Neuronal stem cell (in vitro differentiated cells): ENCODE measurements at regions not wholly inside any gene's neighbourhood (a gene's known extent, or its start where the extent isn't known, plus 50 kb on each side); places are given as distances from the start of the nearest gene placed in this dataset.
"Not testable (repeated sequence)": the region's sequence is repeated elsewhere in the genome, so short reads cannot be mapped to it uniquely, and the experiment has no call there.

ENCODE experiments used
- DNase-seq: peaks from one replicate; pipeline ENCODE4 v3.0.0-alpha.2; 2013; ENCODE audit warnings: low spot score
- H2AFZ ChIP-seq: one replicate; pipeline ENCODE4 v1.6.1; 2013; ENCODE audit warnings: mild to moderate bottlenecking, low read length, inconsistent platforms
- H2AK5ac ChIP-seq: 2 replicates; pipeline ENCODE4 v1.6.1; 2013; ENCODE audit warnings: low read depth, mild to moderate bottlenecking, inconsistent platforms, low read length, moderate library complexity, mixed read lengths
- H2BK120ac ChIP-seq: 2 replicates; pipeline ENCODE4 v1.6.1; 2013; ENCODE audit warnings: low read depth, mild to moderate bottlenecking, inconsistent platforms, low read length, moderate library complexity, mixed read lengths
- H2BK12ac ChIP-seq: one replicate; pipeline ENCODE4 v1.6.1; 2013; ENCODE audit warnings: low read length, inconsistent platforms
- H2BK15ac ChIP-seq: 2 replicates; pipeline ENCODE4 v1.6.1; 2013; ENCODE audit warnings: mild to moderate bottlenecking, low read length, inconsistent platforms, mixed read lengths
- H2BK5ac ChIP-seq: one replicate; pipeline ENCODE4 v1.6.1; 2013; ENCODE audit warnings: inconsistent platforms, mild to moderate bottlenecking, low read length, moderate library complexity
- H3K14ac ChIP-seq: one replicate; pipeline ENCODE4 v1.6.1; 2013; ENCODE audit warnings: low read length, inconsistent platforms
- H3K18ac ChIP-seq: 2 replicates; pipeline ENCODE4 v1.6.1; 2013; ENCODE audit warnings: low read length, inconsistent platforms
- H3K23ac ChIP-seq: 2 replicates; pipeline ENCODE4 v1.6.1; 2013; ENCODE audit warnings: low read depth, mild to moderate bottlenecking, mixed read lengths, low read length, inconsistent platforms; ENCODE audit not compliant: poor library complexity
- H3K27ac ChIP-seq: replicated peaks from 3 replicates; pipeline ENCODE4 v1.5.1; 2013; ENCODE audit warnings: low read length, inconsistent platforms
- H3K27me3 ChIP-seq, 3 experiments: 2 replicates each; pipeline ENCODE4 v1.6.1; 2013; ENCODE audit warnings: low read length in 3 of 3, mild to moderate bottlenecking in 2 of 3, inconsistent platforms in 1 of 3, low read depth in 1 of 3, mixed read lengths in 1 of 3, moderate library complexity in 1 of 3; ENCODE audit not compliant: control insufficient read depth in 3 of 3, insufficient read depth in 3 of 3
- H3K36me3 ChIP-seq, 2 donors: replicated peaks in 1 of 2; 2 replicates each; pipeline ENCODE4 v1.6.1; 2013; ENCODE audit warnings: low read length in 2 of 2; ENCODE audit not compliant: control insufficient read depth in 2 of 2, insufficient read depth in 2 of 2
- H3K4ac ChIP-seq: 2 replicates; pipeline ENCODE4 v1.6.1; 2013; ENCODE audit warnings: inconsistent platforms, mild to moderate bottlenecking, low read length, moderate library complexity
- H3K4me1 ChIP-seq, 2 donors: 1 replicate in 1 of 2; 2 replicates in 1 of 2; pipeline ENCODE4 v1.6.1; 2013; ENCODE audit warnings: low read length in 2 of 2, low read depth in 1 of 2; ENCODE audit not compliant: control insufficient read depth in 2 of 2, insufficient read depth in 1 of 2
- H3K4me2 ChIP-seq: one replicate; pipeline ENCODE4 v1.6.1; 2013; ENCODE audit warnings: mild to moderate bottlenecking, low read length, inconsistent platforms; ENCODE audit not compliant: insufficient read depth, poor library complexity, severe bottlenecking
- H3K4me3 ChIP-seq, 2 donors: 2 replicates each; pipeline ENCODE4 v1.5.1; 2013; ENCODE audit warnings: low read length in 2 of 2, mild to moderate bottlenecking in 2 of 2, inconsistent platforms in 1 of 2, moderate library complexity in 1 of 2
- H3K79me1 ChIP-seq: one replicate; pipeline ENCODE4 v1.6.1; 2013; ENCODE audit warnings: low read depth, mild to moderate bottlenecking, inconsistent platforms, low read length, moderate library complexity
- H3K9ac ChIP-seq: one replicate; pipeline ENCODE4 v1.6.1; 2013; ENCODE audit warnings: mild to moderate bottlenecking, low read depth, low read length, inconsistent platforms; ENCODE audit not compliant: poor library complexity
- H3K9me3 ChIP-seq, 2 donors: replicated peaks in 1 of 2; 2 replicates each; pipeline versions ENCODE3 to v1.6.1; 2013; ENCODE audit warnings: low read length in 2 of 2, mild to moderate bottlenecking in 2 of 2, inconsistent platforms in 1 of 2, low read depth in 1 of 2, mixed read lengths in 1 of 2, moderate library complexity in 1 of 2; ENCODE audit not compliant: control insufficient read depth in 2 of 2, insufficient read depth in 1 of 2
- H4K8ac ChIP-seq: one replicate; pipeline ENCODE4 v1.6.1; 2013; ENCODE audit warnings: low read depth, mild to moderate bottlenecking, inconsistent platforms, low read length, moderate library complexity
- H4K91ac ChIP-seq: one replicate; pipeline ENCODE4 v1.6.1; 2013; ENCODE audit warnings: low read length, low read depth, mild to moderate bottlenecking, inconsistent platforms; ENCODE audit not compliant: poor library complexity
- WGBS, 2 donors: extraction: QIAGEN DNeasy Blood & Tissue Kit; methylation state at CpG; one replicate each; pipeline ENCODE4 v1.1.7; 2013; ENCODE audit warnings: missing lambda C conversion rate in 2 of 2, mixed read lengths in 1 of 2; ENCODE audit not compliant: insufficient read length in 2 of 2, insufficient replicate concordance in 1 of 2; ENCODE audit errors: extremely low coverage in 2 of 2; 5-methylcytosine and 5-hydroxymethylcytosine counted together

GRCh38 chr1:102796429-102796828 is 311.9 kb downstream of the COL11A1 start:
- Histone ChIP-seq H3K79me1 (no peaks in the 10 kb centered on the region), H3K27me3 (no peaks in the 10 kb centered on the region), H3K4me1 (no peaks in the 10 kb centered on the region), H3K4me3 (no peak overlapping the region), H3K18ac (no peak overlapping the region), H3K9ac (no peak overlapping the region), H4K8ac (no peak overlapping the region), H3K4ac (no peak overlapping the region), H2BK5ac (no peak overlapping the region), H3K23ac (no peak overlapping the region), H3K14ac (no peak overlapping the region), H2BK12ac (no peak overlapping the region), H2AFZ (no peak overlapping the region), H2BK15ac (no peak overlapping the region), H3K27ac (no peak overlapping the region), H4K91ac (no peak overlapping the region), H3K36me3 (no peaks in the 10 kb centered on the region), H3K4me2 (no peak overlapping the region), H2BK120ac (no peak overlapping the region), H2AK5ac (no peak overlapping the region), H3K9me3 (no peaks in the 10 kb centered on the region)
- DNase-seq: no peak

DNA sequence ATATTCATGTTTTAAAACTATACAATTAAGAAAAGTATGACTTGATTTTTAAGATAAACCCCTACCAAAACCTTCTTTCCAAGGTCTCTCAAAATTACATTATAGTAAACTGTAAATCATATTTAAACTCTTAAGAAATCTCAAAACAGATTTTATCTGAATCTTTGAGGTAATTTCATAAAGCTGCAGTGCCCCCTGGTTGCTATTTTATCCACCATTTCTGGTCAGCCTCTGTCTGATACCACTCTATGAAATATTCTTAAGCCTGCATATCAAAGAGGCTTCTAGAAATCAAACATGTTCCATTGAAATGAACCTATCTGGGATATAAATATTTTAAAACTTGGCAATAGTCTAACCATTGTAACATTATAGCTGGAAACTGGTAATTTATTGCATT is 317.3 kb downstream of the COL11A1 start:
- no peak for DNase-seq
- H3K27me3 ChIP-seq: no peaks in the 10 kb centered on the region
- H3K4me3 ChIP-seq: no peak overlapping the region
- H2BK5ac ChIP-seq: no peak overlapping the region
- H3K14ac ChIP-seq: no peak overlapping the region
- no peak overlapping the region for H3K23ac ChIP-seq
- no peak overlapping the region for H3K9ac ChIP-seq
- no peak overlapping the region for H4K8ac ChIP-seq
- no peaks in the 10 kb centered on the region for H3K9me3 ChIP-seq
- H3K18ac ChIP-seq: no peak overlapping the region
- no peak overlapping the region for H2AFZ ChIP-seq
- H3K4me2 ChIP-seq: no peak overlapping the region
- H2BK15ac ChIP-seq: no peak overlapping the region
- no peak overlapping the region for H3K4ac ChIP-seq
- no peak overlapping the region for H2BK120ac ChIP-seq
- no peak overlapping the region for H2BK12ac ChIP-seq
- no peaks in the 10 kb centered on the region for H3K4me1 ChIP-seq
- H4K91ac ChIP-seq: no peak overlapping the region
- no peaks in the 10 kb centered on the region for H3K79me1 ChIP-seq
- H3K36me3 ChIP-seq: no peaks in the 10 kb centered on the region
- H2AK5ac ChIP-seq: no peak overlapping the region
- no peak overlapping the region for H3K27ac ChIP-seq

DNA sequence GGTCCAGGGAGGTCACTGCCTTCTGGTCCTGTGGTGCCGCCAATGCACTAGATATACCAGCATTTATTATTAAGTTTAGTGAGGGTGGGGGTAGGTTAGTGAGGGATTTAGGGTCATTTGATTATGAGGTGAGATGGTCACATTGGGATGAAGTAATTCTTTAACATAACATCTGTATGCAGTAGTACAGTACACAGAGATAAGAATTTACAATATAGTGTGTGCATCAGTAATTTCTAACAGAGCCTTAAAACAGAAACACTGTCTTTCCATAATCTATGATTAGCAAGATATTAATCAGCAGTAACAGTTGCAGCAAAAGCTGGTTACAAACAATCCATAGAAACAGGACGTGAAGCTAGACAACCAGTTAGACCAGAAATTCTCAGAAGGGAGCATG is 318.4 kb downstream of the COL11A1 start:
- not testable (repeated sequence) for H3K36me3 ChIP-seq, H3K79me1 ChIP-seq, H2AK5ac ChIP-seq, H2AFZ ChIP-seq, H3K14ac ChIP-seq, H3K4me2 ChIP-seq, DNase-seq, H2BK120ac ChIP-seq, H2BK5ac ChIP-seq, H4K91ac ChIP-seq, H3K18ac ChIP-seq, H2BK15ac ChIP-seq, H3K9me3 ChIP-seq, H3K4me1 ChIP-seq, H3K4me3 ChIP-seq, H3K4ac ChIP-seq, H2BK12ac ChIP-seq, H3K27ac ChIP-seq, H3K9ac ChIP-seq, H3K27me3 ChIP-seq, H3K23ac ChIP-seq, H4K8ac ChIP-seq
- WGBS, 2 donors: no CpG with 5 or more reads among the region's 2 CpGs

GRCh38 chr1:102783487-102783886 is 324.8 kb downstream of the COL11A1 start:
- Histone ChIP-seq H3K4me3 (no peak overlapping the region), H3K27me3 (no peaks in the 10 kb centered on the region), H3K79me1 (no peaks in the 10 kb centered on the region), H2BK120ac (no peak overlapping the region), H3K18ac (no peak overlapping the region), H2AK5ac (no peak overlapping the region), H3K9me3 (peaks cover 0 to 5% of the 10 kb centered on the region in 2 donors), H4K8ac (no peak overlapping the region), H3K4me2 (no peak overlapping the region), H2BK15ac (no peak overlapping the region), H2BK5ac (no peak overlapping the region), H3K4ac (peak overlapping the region; percentile 37), H3K36me3 (no peaks in the 10 kb centered on the region), H3K4me1 (no peaks in the 10 kb centered on the region), H3K27ac (no peak overlapping the region), H3K9ac (no peak overlapping the region), H2BK12ac (no peak overlapping the region), H4K91ac (no peak overlapping the region), H3K23ac (no peak overlapping the region), H3K14ac (no peak overlapping the region), H2AFZ (no peak overlapping the region)
- DNase-seq: no peak
- WGBS, 2 donors: no CpG with 5 or more reads among the region's 3 CpGs
